Stimulated activated CD4-positive, alpha-beta T cell treated with anti-CD3 and anti-CD28 coated beads, Interleukin-1b, Interleukin-23, amount 100 ng/mL, for 4 hours (primary cell): ENCODE measurements at regions not wholly inside any gene's neighbourhood (a gene's known extent, or its start where the extent isn't known, plus 50 kb on each side); places are given as distances from the start of the nearest gene placed in this dataset.
"Not testable (repeated sequence)": the region's sequence is repeated elsewhere in the genome, so short reads cannot be mapped to it uniquely, and the experiment has no call there.

Source experiments
- DNase-seq, 2 donors: peaks; one replicate each; pipeline ENCODE4 v3.0.0-alpha.2; 2020; ENCODE audit warnings: low read depth in 2 of 2

- no peak for DNase-seq
These were observed 361.0 kb upstream of the TMEFF2 start for GRCh38 chr2:192555740-192556139.

- no peak for DNase-seq
These were observed 357.0 kb upstream of the TMEFF2 start for GRCh38 chr2:192551760-192552159.

- no peak for DNase-seq
These were observed 351.8 kb upstream of the TMEFF2 start for GRCh38 chr2:192546565-192546964.

- DNase-seq = no peak
These were observed 349.7 kb upstream of the TMEFF2 start for GRCh38 chr2:192544371-192544955.

GRCh38 chr2:192542148-192543066 is 347.7 kb upstream of the TMEFF2 start:
- not testable (repeated sequence) for DNase-seq

- DNase-seq = no peak
These were observed 344.6 kb upstream of the TMEFF2 start for GRCh38 chr2:192539306-192539705.

GRCh38 chr2:192536922-192537624 is 342.3 kb upstream of the TMEFF2 start:
- no peak for DNase-seq

- DNase-seq = no peak
These were observed 341.5 kb upstream of the TMEFF2 start for GRCh38 chr2:192535956-192536921.

- DNase-seq = no peak
These were observed 339.3 kb upstream of the TMEFF2 start for GRCh38 chr2:192534072-192534471.

- not testable (repeated sequence) for DNase-seq
These were observed 330.0 kb upstream of the TMEFF2 start for GRCh38 chr2:192524642-192525251.

- not testable (repeated sequence) for DNase-seq
These were observed 329.5 kb upstream of the TMEFF2 start for GRCh38 chr2:192524214-192524613.

- no peak for DNase-seq
These were observed 321.2 kb upstream of the TMEFF2 start for GRCh38 chr2:192515937-192516336.

GRCh38 chr2:192513575-192513974 is 318.8 kb upstream of the TMEFF2 start:
- DNase-seq = no peak

GRCh38 chr2:192507836-192508450 is 313.2 kb upstream of the TMEFF2 start:
- not testable (repeated sequence) for DNase-seq

GRCh38 chr2:192500550-192501200 is 305.9 kb upstream of the TMEFF2 start:
- DNase-seq = no peak

- no peak for DNase-seq
These were observed 304.7 kb upstream of the TMEFF2 start for GRCh38 chr2:192499476-192499875.

GRCh38 chr2:192498747-192499146 is 304.0 kb upstream of the TMEFF2 start:
- no peak for DNase-seq

- DNase-seq = not testable (repeated sequence)
These were observed 293.4 kb upstream of the TMEFF2 start for GRCh38 chr2:192488158-192488557.

- no peak for DNase-seq
These were observed 292.9 kb upstream of the TMEFF2 start for GRCh38 chr2:192487636-192488035.

GRCh38 chr2:192484903-192485302 is 290.2 kb upstream of the TMEFF2 start:
- DNase-seq = no peak
